Mesendoderm (in vitro differentiated cells): ENCODE measurements at regions not wholly inside any gene's neighbourhood (a gene's known extent, or its start where the extent isn't known, plus 50 kb on each side); places are given as distances from the start of the nearest gene placed in this dataset.

Experiments
- DNase-seq: peaks from one replicate; pipeline ENCODE4 v3.0.0; 2013
- H2AK5ac ChIP-seq: 2 replicates; pipeline ENCODE4 v1.6.1; 2013; ENCODE audit warnings: low read length, inconsistent platforms
- H2BK120ac ChIP-seq: 2 replicates; pipeline ENCODE4 v1.6.1; 2013; ENCODE audit warnings: low read depth, mild to moderate bottlenecking, low read length, moderate library complexity, mixed read lengths
- H2BK15ac ChIP-seq: replicated peaks from 2 replicates; pipeline ENCODE4 v1.6.1; 2013; ENCODE audit warnings: low read depth, mild to moderate bottlenecking, moderate library complexity
- H2BK5ac ChIP-seq: 2 replicates; pipeline ENCODE4 v1.6.1; 2013; ENCODE audit warnings: low read length, inconsistent platforms
- H3K18ac ChIP-seq: 2 replicates; pipeline ENCODE4 v1.6.1; 2013; ENCODE audit warnings: mild to moderate bottlenecking, low read length, mixed read lengths
- H3K23ac ChIP-seq: one replicate; pipeline ENCODE4 v1.6.1; 2013; ENCODE audit warnings: low read length
- H3K27ac ChIP-seq: 2 replicates; pipeline ENCODE4 v1.5.1; 2013; ENCODE audit warnings: low read depth, mild to moderate bottlenecking, inconsistent platforms, low read length, moderate library complexity
- H3K27me3 ChIP-seq: 2 replicates; pipeline ENCODE4 v1.6.1; 2013; ENCODE audit warnings: low read length, control low read depth, mild to moderate bottlenecking, inconsistent platforms; ENCODE audit not compliant: insufficient read depth, poor library complexity
- H3K36me3 ChIP-seq: 2 replicates; pipeline ENCODE4 v1.6.1; 2013; ENCODE audit warnings: low read length, inconsistent platforms; ENCODE audit not compliant: control insufficient read depth, insufficient read depth
- H3K4ac ChIP-seq: one replicate; pipeline ENCODE4 v1.6.1; 2013; ENCODE audit warnings: low read depth, mild to moderate bottlenecking, low read length, moderate library complexity
- H3K4me1 ChIP-seq: 2 replicates; pipeline ENCODE4 v1.6.1; 2013; ENCODE audit warnings: low read depth, low read length, inconsistent platforms; ENCODE audit not compliant: control insufficient read depth
- H3K4me2 ChIP-seq: 2 replicates; pipeline ENCODE4 v1.6.1; 2013; ENCODE audit warnings: low read length
- H3K4me3 ChIP-seq: 2 replicates; pipeline ENCODE4 v1.5.1; 2013; ENCODE audit warnings: mild to moderate bottlenecking, low read length
- H3K56ac ChIP-seq: one replicate; pipeline ENCODE4 v1.6.1; 2013; ENCODE audit warnings: low read length
- H3K79me1 ChIP-seq: 2 replicates; pipeline ENCODE4 v1.6.1; 2013; ENCODE audit warnings: low read length, inconsistent platforms
- H3K79me2 ChIP-seq: 2 replicates; pipeline ENCODE4 v1.6.1; 2013; ENCODE audit warnings: mild to moderate bottlenecking, low read length; ENCODE audit not compliant: control insufficient read depth, insufficient read depth
- H3K9ac ChIP-seq: 2 replicates; pipeline ENCODE4 v1.6.1; 2013; ENCODE audit warnings: low read length, inconsistent platforms
- H4K5ac ChIP-seq: one replicate; pipeline ENCODE4 v1.6.1; 2013; ENCODE audit warnings: low read length
- H4K8ac ChIP-seq: one replicate; pipeline ENCODE4 v1.6.1; 2013; ENCODE audit warnings: low read depth, mild to moderate bottlenecking, control low read depth, low read length, moderate library complexity
- WGBS: extraction: QIAGEN DNeasy Blood & Tissue Kit; methylation state at CpG from one replicate; pipeline ENCODE4 v1.1.7; 2013; ENCODE audit warnings: low lambda C conversion rate, missing lambda C conversion rate; ENCODE audit not compliant: insufficient coverage; ENCODE audit errors: extremely low coverage; 5-methylcytosine and 5-hydroxymethylcytosine counted together

DNA sequence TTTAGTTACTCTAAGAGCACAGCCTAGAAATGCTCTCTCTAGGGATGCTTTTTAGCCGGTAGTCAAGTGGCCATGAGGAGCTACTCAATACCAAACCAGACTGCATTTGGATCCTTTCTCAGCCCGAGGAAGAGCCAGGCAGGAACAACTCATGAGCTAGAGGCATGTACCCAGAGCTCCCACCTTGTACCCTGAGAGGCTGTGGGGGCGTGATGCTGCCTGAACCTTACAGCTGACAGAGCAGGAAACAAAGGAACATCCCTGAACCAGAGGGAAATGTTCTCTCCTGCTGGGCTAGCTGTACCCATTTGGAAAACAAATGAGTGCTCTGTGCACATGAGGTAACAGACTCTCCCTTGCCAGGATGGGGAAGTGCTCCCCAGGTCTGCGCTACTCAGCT lies 131.6 kb downstream of the OSR1 start:
- no CpG with 5 or more reads among the region's 4 CpGs for WGBS
- Histone ChIP-seq H3K79me2 (no peaks in the 10 kb centered on the region), H3K56ac (no peak overlapping the region), H2BK5ac (no peak overlapping the region), H3K4ac (no peak overlapping the region), H2BK120ac (no peak overlapping the region), H2BK15ac (no peak overlapping the region), H3K23ac (no peak overlapping the region), H3K79me1 (no peaks in the 10 kb centered on the region), H3K18ac (no peak overlapping the region), H3K27me3 (no peaks in the 10 kb centered on the region), H4K5ac (no peak overlapping the region), H4K8ac (no peak overlapping the region), H3K27ac (no peak overlapping the region), H3K4me2 (no peak overlapping the region), H3K36me3 (no peaks in the 10 kb centered on the region), H3K9ac (no peak overlapping the region), H3K4me3 (no peak overlapping the region), H2AK5ac (no peak overlapping the region), H3K4me1 (peaks cover 1% of the 10 kb centered on the region)
- no peak for DNase-seq

DNA sequence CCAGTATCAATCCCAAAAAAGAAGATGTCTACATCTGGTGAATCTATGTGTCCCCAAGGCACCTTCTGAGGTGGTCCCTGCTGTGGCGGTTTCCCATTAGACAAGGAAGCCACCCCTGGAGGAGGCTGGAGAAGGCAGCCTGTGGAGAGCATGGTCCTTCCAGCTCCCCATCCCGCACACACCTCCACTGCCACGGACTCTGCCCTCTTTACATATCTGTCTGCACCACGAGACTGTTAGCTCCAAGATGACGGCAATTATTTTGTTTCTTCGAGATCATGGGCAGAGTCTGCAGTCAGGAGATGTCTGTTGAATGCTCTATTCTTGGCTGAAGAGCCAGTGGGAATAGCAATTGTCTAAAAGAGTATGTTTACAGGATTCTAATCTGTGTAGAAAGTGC lies 132.0 kb downstream of the OSR1 start:
- Histone ChIP-seq H3K79me2 (no peaks in the 10 kb centered on the region), H2BK15ac (no peak overlapping the region), H3K4me3 (no peak overlapping the region), H3K27me3 (no peaks in the 10 kb centered on the region), H3K4ac (no peak overlapping the region), H2BK5ac (no peak overlapping the region), H3K23ac (no peak overlapping the region), H4K8ac (no peak overlapping the region), H3K79me1 (no peaks in the 10 kb centered on the region), H3K36me3 (no peaks in the 10 kb centered on the region), H2AK5ac (no peak overlapping the region), H3K4me2 (no peak overlapping the region), H4K5ac (no peak overlapping the region), H2BK120ac (no peak overlapping the region), H3K4me1 (peaks cover 1% of the 10 kb centered on the region), H3K27ac (no peak overlapping the region), H3K9ac (no peak overlapping the region), H3K18ac (no peak overlapping the region), H3K56ac (no peak overlapping the region)
- no peak for DNase-seq
- no CpG with 5 or more reads among the region's 6 CpGs for WGBS

DNA sequence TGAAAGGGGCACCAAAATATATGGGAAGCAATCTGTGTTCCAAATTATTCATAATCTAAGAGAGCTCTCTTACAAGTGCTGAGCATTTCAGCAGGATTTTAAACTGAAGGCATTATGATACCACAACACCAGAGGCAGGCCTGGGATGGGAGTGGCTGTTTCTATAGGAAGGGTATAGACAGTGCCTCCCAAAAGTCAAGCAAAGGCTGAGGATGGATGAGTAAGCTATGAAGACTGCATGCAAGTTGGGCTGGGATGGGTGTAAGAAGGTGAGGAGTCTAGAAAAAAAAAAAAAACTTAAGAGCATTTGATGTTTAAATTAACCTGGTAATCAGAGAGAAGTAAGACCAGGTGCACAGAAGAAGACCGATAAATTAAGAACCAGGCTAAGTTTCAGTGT lies 132.5 kb downstream of the OSR1 start:
- Histone ChIP-seq H3K27ac (no peak overlapping the region), H3K36me3 (no peaks in the 10 kb centered on the region), H3K23ac (no peak overlapping the region), H2AK5ac (no peak overlapping the region), H2BK120ac (no peak overlapping the region), H2BK15ac (no peak overlapping the region), H3K4me3 (no peak overlapping the region), H3K18ac (no peak overlapping the region), H2BK5ac (no peak overlapping the region), H3K79me1 (no peaks in the 10 kb centered on the region), H3K27me3 (no peaks in the 10 kb centered on the region), H3K9ac (no peak overlapping the region), H3K4me2 (no peak overlapping the region), H3K4ac (no peak overlapping the region), H4K8ac (no peak overlapping the region), H3K56ac (no peak overlapping the region), H3K4me1 (peaks cover 1% of the 10 kb centered on the region), H4K5ac (no peak overlapping the region), H3K79me2 (no peaks in the 10 kb centered on the region)
- DNase-seq, result no peak
- no CpG with 5 or more reads among the region's 1 CpG for WGBS

DNA sequence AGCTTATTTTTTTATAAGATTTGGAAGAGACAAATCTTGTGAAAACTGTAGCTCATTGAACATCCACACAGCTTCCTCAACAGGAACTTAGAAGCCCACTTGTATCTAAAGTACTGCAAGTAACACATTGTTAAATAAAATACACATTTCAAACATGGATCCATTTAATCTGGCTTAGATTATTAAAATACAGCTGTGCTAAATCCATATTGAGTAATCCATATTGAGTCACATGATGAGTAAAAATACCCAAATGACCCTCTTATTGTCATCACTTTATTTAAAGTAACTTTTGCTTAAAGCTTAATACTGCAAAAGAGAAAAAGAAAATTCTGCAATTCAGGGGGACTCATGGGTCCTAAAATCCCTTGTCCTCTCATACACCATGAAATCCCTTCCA lies 133.3 kb downstream of the OSR1 start:
- no peak overlapping the region for H2BK15ac ChIP-seq
- H3K4me1 ChIP-seq, result peaks cover 1% of the 10 kb centered on the region
- H4K8ac ChIP-seq, result no peak overlapping the region
- DNase-seq, result no peak
- no peaks in the 10 kb centered on the region for H3K27me3 ChIP-seq
- H3K79me2 ChIP-seq, result no peaks in the 10 kb centered on the region
- no peak overlapping the region for H2BK5ac ChIP-seq
- H3K36me3 ChIP-seq, result no peaks in the 10 kb centered on the region
- H3K79me1 ChIP-seq, result no peaks in the 10 kb centered on the region
- H3K27ac ChIP-seq, result no peak overlapping the region
- H2AK5ac ChIP-seq, result no peak overlapping the region
- no peak overlapping the region for H3K9ac ChIP-seq
- H3K4me2 ChIP-seq, result no peak overlapping the region
- no peak overlapping the region for H2BK120ac ChIP-seq
- H3K23ac ChIP-seq, result no peak overlapping the region
- no peak overlapping the region for H3K4me3 ChIP-seq
- no peak overlapping the region for H3K4ac ChIP-seq
- no peak overlapping the region for H3K18ac ChIP-seq
- H4K5ac ChIP-seq, result no peak overlapping the region
- no peak overlapping the region for H3K56ac ChIP-seq

DNA sequence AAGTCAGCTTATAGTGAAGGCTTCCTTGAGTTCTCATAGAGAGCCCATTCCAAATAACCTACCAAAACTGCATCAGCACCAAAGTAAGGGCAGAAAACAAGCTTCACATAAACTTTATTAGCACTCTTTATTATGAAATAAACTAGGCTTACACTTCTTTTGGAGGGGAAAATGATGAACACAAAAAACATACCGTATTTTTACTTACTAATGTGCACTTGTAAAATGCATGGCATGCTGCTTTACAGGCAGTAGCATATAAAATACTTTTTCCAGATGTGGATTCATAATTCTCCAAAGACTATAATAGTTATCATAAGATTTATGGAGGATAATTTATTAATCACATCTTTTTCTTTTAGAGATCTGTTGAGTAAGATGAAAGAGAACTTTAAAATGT lies 133.9 kb downstream of the OSR1 start:
- Histone ChIP-seq H3K79me2 (no peaks in the 10 kb centered on the region), H3K18ac (no peak overlapping the region), H2AK5ac (no peak overlapping the region), H3K79me1 (no peaks in the 10 kb centered on the region), H3K27ac (no peak overlapping the region), H3K23ac (no peak overlapping the region), H2BK120ac (no peak overlapping the region), H3K4me3 (no peak overlapping the region), H3K36me3 (no peaks in the 10 kb centered on the region), H2BK5ac (no peak overlapping the region), H2BK15ac (no peak overlapping the region), H4K8ac (no peak overlapping the region), H3K4ac (no peak overlapping the region), H3K27me3 (no peaks in the 10 kb centered on the region), H4K5ac (no peak overlapping the region), H3K9ac (no peak overlapping the region), H3K4me1 (peaks cover 1% of the 10 kb centered on the region), H3K56ac (no peak overlapping the region), H3K4me2 (no peak overlapping the region)
- no peak for DNase-seq
- WGBS, result no CpG with 5 or more reads among the region's 1 CpG

DNA sequence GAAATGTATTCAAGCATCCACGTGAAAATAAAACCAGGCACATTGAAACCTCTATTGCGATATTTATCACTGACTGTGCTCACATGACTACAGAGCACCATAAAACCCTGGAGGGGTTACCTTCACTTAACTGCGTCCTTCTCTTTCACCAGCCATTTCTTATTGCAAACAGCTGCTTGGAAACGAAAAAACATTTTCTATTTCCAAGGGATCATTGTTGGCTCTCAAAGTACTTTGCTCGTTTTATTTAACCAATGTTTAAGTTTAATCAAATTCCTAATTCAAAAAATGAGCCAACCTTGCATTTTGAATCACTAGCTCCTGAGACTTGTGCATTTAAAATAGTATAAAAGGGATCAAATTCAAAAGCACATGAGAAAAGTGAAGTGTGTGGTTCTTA lies 134.4 kb downstream of the OSR1 start:
- Histone ChIP-seq H3K79me2 (no peaks in the 10 kb centered on the region), H3K9ac (no peak overlapping the region), H4K8ac (no peak overlapping the region), H2BK5ac (no peak overlapping the region), H2AK5ac (no peak overlapping the region), H2BK15ac (no peak overlapping the region), H3K4me2 (no peak overlapping the region), H3K4ac (no peak overlapping the region), H2BK120ac (no peak overlapping the region), H3K23ac (no peak overlapping the region), H3K4me3 (no peak overlapping the region), H3K18ac (no peak overlapping the region), H3K27me3 (no peaks in the 10 kb centered on the region), H4K5ac (no peak overlapping the region), H3K36me3 (no peaks in the 10 kb centered on the region), H3K79me1 (no peaks in the 10 kb centered on the region), H3K56ac (no peak overlapping the region), H3K27ac (no peak overlapping the region), H3K4me1 (peaks cover 1% of the 10 kb centered on the region)
- no CpG with 5 or more reads among the region's 5 CpGs for WGBS
- DNase-seq, result no peak
